GM12878 (cell line): ENCODE measurements at regions not wholly inside any gene's neighbourhood (a gene's known extent, or its start where the extent isn't known, plus 50 kb on each side); places are given as distances from the start of the nearest gene placed in this dataset.

ENCODE experiments used
- ATAC-seq: fragments of 200-7000 bp; cut with Tn5 transposase; 3 replicates; pipeline ENCODE4 v1.9.1; 2020; ENCODE audit warnings: mild to moderate bottlenecking, moderate library complexity
- BruUV-seq: library from RNA; stranded (reverse); fragments of 400-500 nt; replicated peaks from 2 replicates; lab custom pipeline; 2021; lab: Mats Ljungman, UMichigan
- CTCF ChIA-PET: fragments of 300-600 bp; sonication (Branson Sonifier 250); formaldehyde crosslinking; extraction: SDS; loops from one replicate; lab custom pipeline; 2021; ENCODE audit warnings: inconsistent platforms; lab: Yijun Ruan, JAX
- POLR2A ChIA-PET: fragments of 350-600 bp; formaldehyde crosslinking; extraction: SDS; loops from one replicate; lab custom pipeline; 2021; ENCODE audit warnings: inconsistent platforms; lab: Charles Lee
- RAD21 ChIA-PET: fragments of 300-600 bp; sonication (Branson Sonifier 250); formaldehyde crosslinking; loops from one replicate; lab custom pipeline; 2023; ENCODE audit warnings: antibody characterized with exemption; ENCODE audit not compliant: unreplicated experiment; lab: Charles Lee
- SMC1A ChIA-PET: fragments of 300-600 bp; sonication (Branson Sonifier 250); formaldehyde crosslinking; loops from one replicate; lab custom pipeline; 2023; ENCODE audit not compliant: unreplicated experiment, uncharacterized antibody; lab: Charles Lee
- DNase-seq: peaks from one replicate; pipeline ENCODE4 v3.0.0-alpha.2; 2011; ENCODE audit warnings: low read depth, low spot score
- FAIRE-seq: peaks from 3 replicates; lab custom pipeline; 2011; peaks lifted over from hg19 to GRCh38; lab: Jason Lieb, UNC
- H2AFZ ChIP-seq: 2 replicates; pipeline ENCODE4 v1.6.0; 2011; ENCODE audit warnings: low read depth, low read length, control low read depth; ENCODE audit not compliant: control insufficient read depth
- H3K27ac ChIP-seq: 2 replicates; pipeline ENCODE4 v1.5.1; 2011; ENCODE audit warnings: control low read depth; ENCODE audit not compliant: control insufficient read depth, insufficient read depth
- H3K27me3 ChIP-seq, 2 experiments: replicated peaks in 1 of 2; 2 replicates each; pipeline versions ENCODE4 v1.6.0 to v1.6.1; 2011; ENCODE audit warnings: low read length in 1 of 2; ENCODE audit not compliant: control insufficient read depth in 2 of 2, insufficient read depth in 2 of 2
- H3K36me3 ChIP-seq, 2 experiments: 2 replicates each; pipeline ENCODE4 v1.5.1; 2011; ENCODE audit warnings: low read length in 1 of 2; ENCODE audit not compliant: control insufficient read depth in 2 of 2, insufficient read depth in 2 of 2
- H3K4me1 ChIP-seq: 2 replicates; pipeline ENCODE4 v1.6.1; 2011; ENCODE audit warnings: mild to moderate bottlenecking, low read length, moderate library complexity, mixed read lengths; ENCODE audit not compliant: control insufficient read depth, insufficient read depth
- H3K4me2 ChIP-seq: 2 replicates; pipeline ENCODE4 v1.6.0; 2011; ENCODE audit warnings: control low read depth; ENCODE audit not compliant: control insufficient read depth, insufficient read depth
- H3K4me3 ChIP-seq: fragments of 200-600 bp; sonication (generic); 2 replicates; pipeline ENCODE4 v1.5.1; 2016
- H3K79me2 ChIP-seq: 2 replicates; pipeline ENCODE4 v1.6.0; 2011; ENCODE audit warnings: low read length; ENCODE audit not compliant: control insufficient read depth, insufficient read depth
- H3K9ac ChIP-seq: 2 replicates; pipeline ENCODE4 v1.8.0; 2011; ENCODE audit warnings: low read length, control low read depth, mixed read lengths; ENCODE audit not compliant: control insufficient read depth, insufficient read depth
- H3K9me3 ChIP-seq: replicated peaks from 3 replicates; pipeline ENCODE4 v1.5.1; 2011; ENCODE audit warnings: mild to moderate bottlenecking, low read length; ENCODE audit not compliant: control insufficient read depth, insufficient read depth
- H4K20me1 ChIP-seq: 2 replicates; pipeline ENCODE4 v1.6.0; 2011; ENCODE audit not compliant: control insufficient read depth, insufficient read depth
- ATF7 ChIP-seq: fragments of 450-650 bp; IDR thresholded peaks from 2 replicates; pipeline ENCODE4 v1.6.1; 2016; ENCODE audit warnings: low read depth, mild to moderate bottlenecking
- GATAD2B ChIP-seq: fragments of 450-650 bp; conservative IDR thresholded peaks from 2 replicates; pipeline ENCODE4 v1.6.1; 2017; ENCODE audit warnings: low read depth, mild to moderate bottlenecking, moderate library complexity
- SKIL ChIP-seq: fragments of 450-650 bp; IDR thresholded peaks from 2 replicates; pipeline ENCODE4 v1.6.1; 2017; ENCODE audit warnings: mild to moderate bottlenecking, low read depth, inconsistent platforms; ENCODE audit not compliant: poor library complexity, severe bottlenecking
- SMARCA5 ChIP-seq: fragments of 450-650 bp; IDR thresholded peaks from 2 replicates; pipeline ENCODE4 v1.6.1; 2017; ENCODE audit warnings: mild to moderate bottlenecking
- ZZZ3 ChIP-seq: IDR thresholded peaks from 2 replicates; pipeline ENCODE4 v1.6.1; 2011; ENCODE audit warnings: low read depth; ENCODE audit not compliant: control insufficient read depth, insufficient read length
- WGBS: methylation state at CpG from one replicate; pipeline ENCODE4 v1.1.6; 2016; ENCODE audit warnings: low lambda C conversion rate; ENCODE audit not compliant: insufficient replicate concordance, insufficient coverage; ENCODE audit errors: missing lambda C conversion rate; 5-methylcytosine and 5-hydroxymethylcytosine counted together
- in situ Hi-C: fragments of 300-500 bp; cut with MboI; formaldehyde crosslinking; loops from 9 replicates; pipeline ENCODE4 v1.14.3; 2018; ENCODE audit warnings: mixed read lengths
- intact Hi-C: fragments of 100-400 bp; cut with micrococcal nuclease; formaldehyde crosslinking; loops from one replicate; pipeline ENCODE4 v1.14.2; 2022; ENCODE audit not compliant: unreplicated experiment
- TF ChIP-seq, protein P1 (sequence below): IDR thresholded peaks from 2 replicates; pipeline ENCODE4 v1.6.1; 2012; ENCODE audit warnings: mild to moderate bottlenecking, low read depth, low read length
- TF ChIP-seq, protein P2 (sequence below): fragments of 450-650 bp; formaldehyde crosslinking; IDR thresholded peaks from 2 replicates; pipeline ENCODE4 v1.4.0; 2022; ENCODE audit warnings: mild to moderate bottlenecking, moderate library complexity

GRCh38 chr6:120869397-120869796 is 464.9 kb downstream of the TBC1D32 start:
- BruUV-seq = no TSS peak
- ATAC-seq = no peak
- TF ChIP-seq, protein P1, sequence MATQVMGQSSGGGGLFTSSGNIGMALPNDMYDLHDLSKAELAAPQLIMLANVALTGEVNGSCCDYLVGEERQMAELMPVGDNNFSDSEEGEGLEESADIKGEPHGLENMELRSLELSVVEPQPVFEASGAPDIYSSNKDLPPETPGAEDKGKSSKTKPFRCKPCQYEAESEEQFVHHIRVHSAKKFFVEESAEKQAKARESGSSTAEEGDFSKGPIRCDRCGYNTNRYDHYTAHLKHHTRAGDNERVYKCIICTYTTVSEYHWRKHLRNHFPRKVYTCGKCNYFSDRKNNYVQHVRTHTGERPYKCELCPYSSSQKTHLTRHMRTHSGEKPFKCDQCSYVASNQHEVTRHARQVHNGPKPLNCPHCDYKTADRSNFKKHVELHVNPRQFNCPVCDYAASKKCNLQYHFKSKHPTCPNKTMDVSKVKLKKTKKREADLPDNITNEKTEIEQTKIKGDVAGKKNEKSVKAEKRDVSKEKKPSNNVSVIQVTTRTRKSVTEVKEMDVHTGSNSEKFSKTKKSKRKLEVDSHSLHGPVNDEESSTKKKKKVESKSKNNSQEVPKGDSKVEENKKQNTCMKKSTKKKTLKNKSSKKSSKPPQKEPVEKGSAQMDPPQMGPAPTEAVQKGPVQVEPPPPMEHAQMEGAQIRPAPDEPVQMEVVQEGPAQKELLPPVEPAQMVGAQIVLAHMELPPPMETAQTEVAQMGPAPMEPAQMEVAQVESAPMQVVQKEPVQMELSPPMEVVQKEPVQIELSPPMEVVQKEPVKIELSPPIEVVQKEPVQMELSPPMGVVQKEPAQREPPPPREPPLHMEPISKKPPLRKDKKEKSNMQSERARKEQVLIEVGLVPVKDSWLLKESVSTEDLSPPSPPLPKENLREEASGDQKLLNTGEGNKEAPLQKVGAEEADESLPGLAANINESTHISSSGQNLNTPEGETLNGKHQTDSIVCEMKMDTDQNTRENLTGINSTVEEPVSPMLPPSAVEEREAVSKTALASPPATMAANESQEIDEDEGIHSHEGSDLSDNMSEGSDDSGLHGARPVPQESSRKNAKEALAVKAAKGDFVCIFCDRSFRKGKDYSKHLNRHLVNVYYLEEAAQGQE = peak; percentile 74
- TF ChIP-seq ZZZ3 = no peak
- no peak overlapping the region for H3K27ac ChIP-seq
- RAD21 ChIA-PET = no interaction called here
- no peaks in the 10 kb centered on the region for H3K9me3 ChIP-seq
- in situ Hi-C loops (no loop called here), intact Hi-C loops (no loop called here)
- no peak overlapping the region for H3K4me2 ChIP-seq
- H3K4me3 ChIP-seq = no peak overlapping the region
- CTCF ChIA-PET = no interaction called here
- H3K27me3 ChIP-seq = no peaks in the 10 kb centered on the region
- FAIRE-seq = no peak
- no peaks in the 10 kb centered on the region for H4K20me1 ChIP-seq
- WGBS = 57% methylated on average over 1 of the region's 1 CpG
- H3K79me2 ChIP-seq = no peaks in the 10 kb centered on the region
- H3K4me1 ChIP-seq = no peaks in the 10 kb centered on the region
- SMC1A ChIA-PET = interaction anchor here (2.5 kb wide), 1 partner anchor 10 kb away, joined by 5 read pairs; no protein-coding TSS in a partner anchor
- POLR2A ChIA-PET = no interaction called here
- no peaks in the 10 kb centered on the region for H3K36me3 ChIP-seq
- H2AFZ ChIP-seq = no peak overlapping the region
- H3K9ac ChIP-seq = no peak overlapping the region
- no peak for DNase-seq

GRCh38 chr6:120857422-120857821 is 476.9 kb downstream of the TBC1D32 start:
- Histone ChIP-seq H3K9me3 (no peaks in the 10 kb centered on the region), H4K20me1 (no peaks in the 10 kb centered on the region), H3K4me2 (no peak overlapping the region), H3K79me2 (no peaks in the 10 kb centered on the region), H3K27me3 (no peaks in the 10 kb centered on the region), H3K9ac (no peak overlapping the region), H3K36me3 (no peaks in the 10 kb centered on the region), H3K4me3 (no peak overlapping the region), H2AFZ (no peak overlapping the region), H3K4me1 (no peaks in the 10 kb centered on the region), H3K27ac (no peak overlapping the region)
- DNase-seq (no peak), ATAC-seq (no peak), FAIRE-seq (no peak)
- no TSS peak for BruUV-seq
- CTCF ChIA-PET = no interaction called here
- intact Hi-C loops (no loop called here), in situ Hi-C loops (no loop called here)
- SMC1A ChIA-PET = no interaction called here
- POLR2A ChIA-PET = no interaction called here
- 2% methylated on average over 3 of the region's 3 CpGs for WGBS
- RAD21 ChIA-PET = no interaction called here
- TF ChIP-seq ATF7 = no peak
- TF ChIP-seq, protein P2, sequence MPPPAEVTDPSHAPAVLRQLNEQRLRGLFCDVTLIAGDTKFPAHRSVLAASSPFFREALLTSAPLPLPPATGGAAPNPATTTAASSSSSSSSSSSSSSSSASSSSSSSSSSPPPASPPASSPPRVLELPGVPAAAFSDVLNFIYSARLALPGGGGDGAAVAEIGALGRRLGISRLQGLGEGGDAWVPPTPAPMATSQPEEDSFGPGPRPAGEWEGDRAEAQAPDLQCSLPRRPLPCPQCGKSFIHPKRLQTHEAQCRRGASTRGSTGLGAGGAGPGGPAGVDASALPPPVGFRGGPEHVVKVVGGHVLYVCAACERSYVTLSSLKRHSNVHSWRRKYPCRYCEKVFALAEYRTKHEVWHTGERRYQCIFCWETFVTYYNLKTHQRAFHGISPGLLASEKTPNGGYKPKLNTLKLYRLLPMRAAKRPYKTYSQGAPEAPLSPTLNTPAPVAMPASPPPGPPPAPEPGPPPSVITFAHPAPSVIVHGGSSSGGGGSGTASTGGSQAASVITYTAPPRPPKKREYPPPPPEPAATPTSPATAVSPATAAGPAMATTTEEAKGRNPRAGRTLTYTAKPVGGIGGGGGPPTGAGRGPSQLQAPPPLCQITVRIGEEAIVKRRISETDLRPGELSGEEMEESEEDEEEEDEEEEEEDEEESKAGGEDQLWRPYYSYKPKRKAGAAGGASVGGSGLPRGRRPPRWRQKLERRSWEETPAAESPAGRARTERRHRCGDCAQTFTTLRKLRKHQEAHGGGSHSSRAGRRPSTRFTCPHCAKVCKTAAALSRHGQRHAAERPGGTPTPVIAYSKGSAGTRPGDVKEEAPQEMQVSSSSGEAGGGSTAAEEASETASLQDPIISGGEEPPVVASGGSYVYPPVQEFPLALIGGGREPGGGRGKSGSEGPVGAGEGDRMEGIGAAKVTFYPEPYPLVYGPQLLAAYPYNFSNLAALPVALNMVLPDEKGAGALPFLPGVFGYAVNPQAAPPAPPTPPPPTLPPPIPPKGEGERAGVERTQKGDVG = no peak
- no peak for TF ChIP-seq SMARCA5
- no peak for TF ChIP-seq GATAD2B
- no peak for TF ChIP-seq SKIL
